ENCODE measurements at regions not wholly inside any gene's neighbourhood (a gene's known extent, or its start where the extent isn't known, plus 50 kb on each side); places are given as distances from the start of the nearest gene placed in this dataset.

DNA sequence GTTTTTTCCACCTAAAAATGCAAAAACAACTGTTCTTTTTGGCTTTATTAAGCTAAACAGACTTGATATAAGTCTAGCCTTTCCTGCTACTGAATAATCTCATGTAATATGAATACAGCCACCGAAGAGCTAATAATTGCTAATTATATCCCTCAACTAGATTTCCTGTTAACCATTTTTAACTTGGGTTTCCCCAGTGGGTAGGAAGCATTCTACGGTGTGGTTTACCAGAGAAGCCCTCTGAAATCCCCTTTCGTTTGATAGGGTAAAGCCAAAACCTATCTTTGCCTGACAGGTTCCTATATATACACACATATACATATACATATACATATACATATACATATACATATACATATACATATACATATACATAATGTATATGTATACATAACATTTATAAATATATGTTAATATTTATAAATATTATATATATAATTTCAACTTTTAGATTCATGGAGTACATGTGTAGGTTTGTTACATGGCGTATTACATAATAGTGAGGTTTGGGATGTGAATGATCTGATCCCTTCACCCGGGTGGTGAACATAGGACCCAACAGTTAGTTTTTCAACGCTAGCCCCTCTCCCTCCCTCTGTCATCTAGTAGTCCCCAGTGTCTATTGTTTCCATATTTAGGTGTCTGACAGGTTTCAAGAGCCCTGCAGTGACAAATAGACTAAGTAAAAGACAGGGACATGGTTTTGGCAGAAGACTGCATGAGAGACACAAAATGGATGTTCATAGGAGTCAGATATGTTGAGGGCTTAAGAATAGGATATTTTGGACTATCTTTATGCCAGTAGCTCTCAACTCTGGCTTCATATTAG, 62.4 kb downstream of the ATXN3L start:
- Mint-ChIP-seq H3K27ac (no peak overlapping the region), H3K36me3 (no peaks in the 10 kb centered on the region; the same call in 1 of the 2 replicates), H3K4me1 (no peaks in the 10 kb centered on the region), H3K4me3 (no peak overlapping the region), H3K27me3 (ENCODE audit: low read depth) (peaks cover 2% of the 10 kb centered on the region; the same call in 1 of the 2 replicates), H3K9me3 (peaks cover 14% of the 10 kb centered on the region)
- CTCF ChIA-PET = no interaction called here
- no peak for DNase-seq (ENCODE audit: low spot score)
- POLR2A ChIA-PET = no interaction called here
- ATAC-seq = no peak
- TF ChIP-seq, protein P1, sequence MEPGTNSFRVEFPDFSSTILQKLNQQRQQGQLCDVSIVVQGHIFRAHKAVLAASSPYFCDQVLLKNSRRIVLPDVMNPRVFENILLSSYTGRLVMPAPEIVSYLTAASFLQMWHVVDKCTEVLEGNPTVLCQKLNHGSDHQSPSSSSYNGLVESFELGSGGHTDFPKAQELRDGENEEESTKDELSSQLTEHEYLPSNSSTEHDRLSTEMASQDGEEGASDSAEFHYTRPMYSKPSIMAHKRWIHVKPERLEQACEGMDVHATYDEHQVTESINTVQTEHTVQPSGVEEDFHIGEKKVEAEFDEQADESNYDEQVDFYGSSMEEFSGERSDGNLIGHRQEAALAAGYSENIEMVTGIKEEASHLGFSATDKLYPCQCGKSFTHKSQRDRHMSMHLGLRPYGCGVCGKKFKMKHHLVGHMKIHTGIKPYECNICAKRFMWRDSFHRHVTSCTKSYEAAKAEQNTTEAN (CRISPR knock-in tag; IDR thresholded peaks at IDR 0.05) = no peak
- TF ChIP-seq AR (CRISPR knock-in tag; IDR thresholded peaks at IDR 0.05) (no peak), ETV6 (CRISPR knock-in tag; IDR thresholded peaks at IDR 0.05) (no peak), FOXP4 (CRISPR knock-in tag; IDR thresholded peaks at IDR 0.05) (no peak), TCF7 (CRISPR knock-in tag; IDR thresholded peaks at IDR 0.05; ENCODE audit: low read depth) (no peak), ZNF423 (CRISPR knock-in tag; IDR thresholded peaks at IDR 0.05) (no peak), JUN (CRISPR knock-in tag; IDR thresholded peaks at IDR 0.05) (no peak), NR2C2 (CRISPR knock-in tag; IDR thresholded peaks at IDR 0.05) (no peak), ZNF317 (CRISPR knock-in tag; IDR thresholded peaks at IDR 0.05; ENCODE audit: borderline replicate concordance, low read depth) (no peak), HMGXB4 (CRISPR knock-in tag; IDR thresholded peaks at IDR 0.05) (no peak)
- TF ChIP-seq, protein P2, sequence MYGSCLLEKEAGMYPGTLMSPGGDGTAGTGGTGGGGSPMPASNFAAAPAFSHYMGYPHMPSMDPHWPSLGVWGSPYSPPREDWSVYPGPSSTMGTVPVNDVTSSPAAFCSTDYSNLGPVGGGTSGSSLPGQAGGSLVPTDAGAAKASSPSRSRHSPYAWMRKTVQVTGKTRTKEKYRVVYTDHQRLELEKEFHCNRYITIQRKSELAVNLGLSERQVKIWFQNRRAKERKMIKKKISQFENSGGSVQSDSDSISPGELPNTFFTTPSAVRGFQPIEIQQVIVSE (CRISPR knock-in tag; IDR thresholded peaks at IDR 0.05; ENCODE audit: borderline replicate concordance) = no peak
- TF ChIP-seq, protein P3, sequence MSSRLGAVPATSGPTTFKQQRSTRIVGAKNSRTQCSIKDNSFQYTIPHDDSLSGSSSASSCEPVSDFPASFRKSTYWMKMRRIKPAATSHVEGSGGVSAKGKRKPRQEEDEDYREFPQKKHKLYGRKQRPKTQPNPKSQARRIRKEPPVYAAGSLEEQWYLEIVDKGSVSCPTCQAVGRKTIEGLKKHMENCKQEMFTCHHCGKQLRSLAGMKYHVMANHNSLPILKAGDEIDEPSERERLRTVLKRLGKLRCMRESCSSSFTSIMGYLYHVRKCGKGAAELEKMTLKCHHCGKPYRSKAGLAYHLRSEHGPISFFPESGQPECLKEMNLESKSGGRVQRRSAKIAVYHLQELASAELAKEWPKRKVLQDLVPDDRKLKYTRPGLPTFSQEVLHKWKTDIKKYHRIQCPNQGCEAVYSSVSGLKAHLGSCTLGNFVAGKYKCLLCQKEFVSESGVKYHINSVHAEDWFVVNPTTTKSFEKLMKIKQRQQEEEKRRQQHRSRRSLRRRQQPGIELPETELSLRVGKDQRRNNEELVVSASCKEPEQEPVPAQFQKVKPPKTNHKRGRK (CRISPR knock-in tag; IDR thresholded peaks at IDR 0.05; ENCODE audit: borderline replicate concordance) = no peak

GRCh38 chrX:13256603-13257002, 63.2 kb downstream of the ATXN3L start:
- POLR2A ChIA-PET = no interaction called here
- no peak overlapping the region for H3K27ac Mint-ChIP-seq
- H3K4me3 Mint-ChIP-seq = no peak overlapping the region
- no peak for TF ChIP-seq FOXJ3 (CRISPR knock-in tag; IDR thresholded peaks at IDR 0.05; ENCODE audit: borderline replicate concordance)
- no peak for TF ChIP-seq MAX (CRISPR knock-in tag; IDR thresholded peaks at IDR 0.05)
- TF ChIP-seq NR1H2 (CRISPR knock-in tag; IDR thresholded peaks at IDR 0.05) = no peak
- no peak for TF ChIP-seq ZNF138 (CRISPR knock-in tag; conservative IDR thresholded peaks at IDR 0.05)
- TF ChIP-seq ATF3 (CRISPR knock-in tag; conservative IDR thresholded peaks at IDR 0.05) = no peak
- TF ChIP-seq FOXK1 (CRISPR knock-in tag; IDR thresholded peaks at IDR 0.05) = no peak
- TF ChIP-seq, protein P3 (CRISPR knock-in tag; IDR thresholded peaks at IDR 0.05; ENCODE audit: borderline replicate concordance) = no peak
- no peak for TF ChIP-seq IRF2 (CRISPR knock-in tag; IDR thresholded peaks at IDR 0.05; ENCODE audit: borderline replicate concordance, low read depth)
- TF ChIP-seq CREM (CRISPR knock-in tag; IDR thresholded peaks at IDR 0.05) = no peak
- TF ChIP-seq ZNF232 (CRISPR knock-in tag; IDR thresholded peaks at IDR 0.05) = no peak
- no peak for TF ChIP-seq NFE2L1 (CRISPR knock-in tag; IDR thresholded peaks at IDR 0.05)
- H3K36me3 Mint-ChIP-seq = no peaks in the 10 kb centered on the region; the same call in 1 of the 2 replicates
- peaks cover 14% of the 10 kb centered on the region for H3K9me3 Mint-ChIP-seq
- DNase-seq (ENCODE audit: low spot score) (no peak), ATAC-seq (no peak)
- peaks cover 2% of the 10 kb centered on the region; the same call in 1 of the 2 replicates for H3K27me3 Mint-ChIP-seq (ENCODE audit: low read depth)
- H3K4me1 Mint-ChIP-seq = no peaks in the 10 kb centered on the region
- CTCF ChIA-PET = no interaction called here

All from WTC11 (cell line).